ENCODE measurements at regions not wholly inside any gene's neighbourhood (a gene's known extent, or its start where the extent isn't known, plus 50 kb on each side); places are given as distances from the start of the nearest gene placed in this dataset.

DNA sequence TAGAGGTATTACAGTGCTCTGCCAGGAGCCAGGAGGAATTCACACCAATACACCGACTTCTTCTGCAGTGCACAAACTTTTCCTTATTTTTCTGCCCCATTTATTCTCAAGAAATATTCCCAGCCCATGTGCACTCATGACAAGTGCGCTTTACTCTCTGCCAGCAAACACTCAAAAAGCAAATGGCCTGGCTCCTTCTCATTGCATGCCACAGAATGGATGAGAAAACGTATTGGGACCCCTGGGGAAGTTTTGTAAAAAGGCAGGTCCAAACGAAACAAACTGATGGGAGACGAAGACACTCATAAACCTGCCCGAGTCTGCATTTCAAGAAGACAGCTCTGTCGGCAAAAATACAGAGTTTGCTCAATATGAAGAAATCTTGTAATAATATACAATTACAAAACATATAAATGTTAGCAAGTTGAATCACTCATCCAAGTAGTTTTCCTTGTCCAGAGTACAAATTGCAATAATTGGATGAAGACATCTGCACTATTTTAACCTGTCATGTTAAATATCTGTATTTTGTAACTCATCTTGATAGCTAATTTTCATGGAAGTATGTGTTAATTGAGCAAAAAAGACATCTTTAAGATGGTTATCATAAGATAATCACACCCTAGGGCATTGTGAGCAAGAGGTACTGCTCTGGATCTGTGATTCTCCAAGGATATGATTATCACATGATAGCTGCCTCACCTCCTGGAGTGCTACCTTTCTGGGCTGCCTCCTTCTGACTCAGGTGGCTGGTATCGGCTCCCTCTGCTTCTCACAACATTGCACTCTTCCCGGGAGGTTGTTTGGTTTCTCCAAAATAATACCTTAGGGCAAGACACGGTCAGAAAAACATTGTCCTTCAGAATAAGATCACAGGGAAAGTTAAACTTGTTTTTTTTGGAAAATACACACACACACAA, 260.8 kb upstream of the G2E3 start:
- Mint-ChIP-seq H3K4me3 (no peak overlapping the region), H3K4me1 (no peaks in the 10 kb centered on the region), H3K36me3 (ENCODE audit: low read depth) (no peaks in the 10 kb centered on the region), H3K27ac (no peak overlapping the region), H3K27me3 (peaks cover 10% of the 10 kb centered on the region)
- no peaks in the 10 kb centered on the region for H3K9me3 ChIP-seq (ENCODE audit: control insufficient read depth, low read length, poor library complexity, severe bottlenecking)
- ATAC-seq: no peak
- no peak for DNase-seq

DNA sequence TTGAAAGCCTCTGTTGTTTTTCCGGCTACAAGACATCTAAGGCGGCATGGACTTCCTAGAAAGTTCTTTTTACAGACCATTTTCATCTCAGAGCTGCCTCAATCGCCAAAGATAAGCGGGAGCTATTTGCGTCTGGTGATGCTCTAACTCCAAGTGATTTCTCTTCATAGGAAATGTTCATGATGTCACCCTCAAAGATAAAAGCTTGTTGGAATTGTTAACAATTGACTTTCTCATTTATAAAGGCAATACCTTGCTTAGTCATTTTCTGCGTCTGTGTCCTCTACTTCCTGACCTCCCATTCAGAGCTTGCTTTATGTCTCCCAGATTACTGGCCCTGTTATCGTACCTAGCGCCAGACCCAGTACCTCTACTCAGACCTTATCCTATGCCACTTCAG, 259.0 kb upstream of the G2E3 start:
- Mint-ChIP-seq H3K27me3 (peaks cover 7% of the 10 kb centered on the region), H3K4me1 (no peaks in the 10 kb centered on the region)

DNA sequence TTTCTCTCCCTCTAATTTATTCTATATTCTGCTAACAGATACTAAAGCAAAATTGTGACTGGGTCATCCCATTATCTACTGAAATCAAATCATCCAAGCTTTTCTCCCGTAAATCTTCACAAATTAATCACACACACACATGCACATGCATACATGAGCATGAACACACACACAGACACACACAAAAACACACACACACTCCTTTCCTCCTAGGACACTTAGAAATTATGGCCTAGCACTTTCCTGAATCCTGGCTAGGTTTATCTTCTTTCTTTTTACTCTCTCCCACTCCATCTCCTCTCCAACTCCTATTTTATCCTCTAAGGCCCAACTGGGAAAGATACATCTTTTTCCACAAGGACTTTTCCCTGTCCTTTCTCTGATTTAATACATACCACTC, 255.6 kb upstream of the G2E3 start:
- no peaks in the 10 kb centered on the region for H3K4me1 Mint-ChIP-seq
- ATAC-seq: no peak
- no peaks in the 10 kb centered on the region for H3K9me3 ChIP-seq (ENCODE audit: control insufficient read depth, low read length, poor library complexity, severe bottlenecking)
- no peaks in the 10 kb centered on the region for H3K27me3 Mint-ChIP-seq
- no peak overlapping the region for H3K27ac Mint-ChIP-seq
- no peaks in the 10 kb centered on the region for H3K36me3 Mint-ChIP-seq (ENCODE audit: low read depth)
- H3K4me3 Mint-ChIP-seq: no peak overlapping the region
- no peak for DNase-seq

More for the DNA sequence above, 259.0 kb upstream of the G2E3 start:
- Mint-ChIP-seq H3K4me3 (no peak overlapping the region), H3K36me3 (ENCODE audit: low read depth) (no peaks in the 10 kb centered on the region), H3K27ac (no peak overlapping the region)
- DNase-seq (no peak), ATAC-seq (no peak)
- no peaks in the 10 kb centered on the region for H3K9me3 ChIP-seq (ENCODE audit: control insufficient read depth, low read length, poor library complexity, severe bottlenecking)

DNA sequence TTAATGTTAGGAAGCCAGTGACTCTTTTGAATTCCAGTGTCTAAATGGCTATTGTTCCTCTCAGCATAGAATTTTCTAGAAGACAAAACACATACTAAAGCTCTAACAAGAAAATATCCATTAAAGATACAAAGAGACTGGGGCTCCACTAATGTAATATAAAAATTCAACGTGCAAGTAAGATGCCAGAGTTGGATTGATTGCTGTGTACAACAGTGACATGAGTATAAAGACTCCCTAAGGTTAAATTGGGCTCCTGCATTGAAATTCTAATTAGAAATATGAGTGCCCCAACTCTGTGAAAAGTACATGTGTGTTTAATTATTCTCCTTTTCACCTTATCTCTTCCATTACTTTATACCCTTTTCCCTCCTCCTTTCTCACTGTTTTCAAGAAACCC, 253.6 kb upstream of the G2E3 start:
- ATAC-seq (no peak), DNase-seq (no peak)
- no peaks in the 10 kb centered on the region for H3K4me1 Mint-ChIP-seq
- H3K9me3 ChIP-seq (ENCODE audit: control insufficient read depth, low read length, poor library complexity, severe bottlenecking): no peaks in the 10 kb centered on the region
- no peak overlapping the region for H3K4me3 Mint-ChIP-seq
- H3K36me3 Mint-ChIP-seq (ENCODE audit: low read depth): no peaks in the 10 kb centered on the region
- no peak overlapping the region for H3K27ac Mint-ChIP-seq
- peaks cover 6% of the 10 kb centered on the region for H3K27me3 Mint-ChIP-seq

DNA sequence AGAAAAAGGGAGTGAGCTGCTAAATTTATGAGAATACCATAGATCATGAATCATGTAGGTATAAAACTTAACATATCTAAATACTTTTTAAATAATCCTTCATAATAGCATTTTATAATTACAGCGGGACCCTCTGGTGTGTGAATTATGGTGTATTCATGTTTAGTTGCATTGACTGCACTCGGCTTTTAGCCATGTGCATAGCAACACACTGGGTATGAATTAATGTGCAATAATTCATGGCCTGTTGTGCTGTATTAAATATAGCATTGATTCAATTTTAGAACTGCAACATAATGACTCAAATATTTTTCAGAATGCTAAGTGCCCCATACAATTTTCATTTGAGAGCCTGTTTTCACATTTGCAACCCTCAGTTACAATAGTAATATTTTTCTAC, 249.6 kb upstream of the G2E3 start:
- DNase-seq: no peak
- no peaks in the 10 kb centered on the region for H3K36me3 Mint-ChIP-seq (ENCODE audit: low read depth)
- no peak overlapping the region for H3K27ac Mint-ChIP-seq
- H3K4me3 Mint-ChIP-seq: no peak overlapping the region
- no peaks in the 10 kb centered on the region for H3K9me3 ChIP-seq (ENCODE audit: control insufficient read depth, low read length, poor library complexity, severe bottlenecking)
- H3K27me3 Mint-ChIP-seq: peaks cover 6% of the 10 kb centered on the region
- H3K4me1 Mint-ChIP-seq: no peaks in the 10 kb centered on the region
- ATAC-seq: no peak

DNA sequence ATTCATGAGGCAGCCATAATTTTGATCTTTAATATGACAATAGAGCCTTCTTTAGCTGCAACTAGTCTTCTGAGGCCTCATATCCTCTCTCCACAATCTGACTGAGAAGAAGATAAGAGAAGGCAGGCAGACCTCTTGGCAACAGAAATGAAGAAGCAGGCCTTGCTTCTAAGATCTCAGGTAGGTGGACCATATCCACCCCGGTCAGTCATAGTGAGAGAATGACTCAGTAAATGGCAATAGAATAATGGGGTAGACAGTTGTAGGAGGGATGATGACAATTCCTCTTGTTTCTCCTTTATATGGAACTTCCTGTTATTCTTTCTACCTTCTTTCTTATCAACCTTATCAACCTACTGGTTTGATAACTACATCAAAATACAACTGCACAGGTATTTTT, 246.7 kb upstream of the G2E3 start:
- H3K27ac Mint-ChIP-seq: no peak overlapping the region
- DNase-seq (no peak), ATAC-seq (no peak)
- H3K4me3 Mint-ChIP-seq: no peak overlapping the region
- no peaks in the 10 kb centered on the region for H3K4me1 Mint-ChIP-seq
- H3K27me3 Mint-ChIP-seq: peaks cover 6% of the 10 kb centered on the region
- H3K36me3 Mint-ChIP-seq (ENCODE audit: low read depth): no peaks in the 10 kb centered on the region
- no peaks in the 10 kb centered on the region for H3K9me3 ChIP-seq (ENCODE audit: control insufficient read depth, low read length, poor library complexity, severe bottlenecking)

DNA sequence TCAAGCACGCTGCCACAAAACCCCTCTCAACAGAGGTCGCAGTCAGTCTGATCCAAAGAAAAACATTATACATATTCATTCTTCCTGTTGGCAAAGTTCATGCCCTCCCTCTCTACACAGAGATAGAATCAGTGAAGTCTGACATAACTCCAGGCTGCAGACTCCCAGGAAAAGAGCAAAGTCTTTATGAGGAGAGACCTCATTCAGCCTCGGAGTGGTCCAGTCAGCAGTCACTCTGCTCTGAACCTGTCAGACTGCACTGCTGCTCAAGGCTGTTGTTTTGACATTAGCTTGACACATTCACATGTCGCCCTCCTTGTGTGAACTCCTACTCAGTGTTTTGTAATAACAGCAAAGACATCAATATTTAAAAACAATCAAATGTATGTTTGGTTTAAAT, 241.2 kb upstream of the G2E3 start:
- Mint-ChIP-seq H3K27ac (no peak overlapping the region), H3K4me3 (no peak overlapping the region), H3K27me3 (no peaks in the 10 kb centered on the region), H3K36me3 (ENCODE audit: low read depth) (no peaks in the 10 kb centered on the region), H3K4me1 (no peaks in the 10 kb centered on the region)
- ATAC-seq (no peak), DNase-seq (no peak)
- H3K9me3 ChIP-seq (ENCODE audit: control insufficient read depth, low read length, poor library complexity, severe bottlenecking): no peaks in the 10 kb centered on the region

DNA sequence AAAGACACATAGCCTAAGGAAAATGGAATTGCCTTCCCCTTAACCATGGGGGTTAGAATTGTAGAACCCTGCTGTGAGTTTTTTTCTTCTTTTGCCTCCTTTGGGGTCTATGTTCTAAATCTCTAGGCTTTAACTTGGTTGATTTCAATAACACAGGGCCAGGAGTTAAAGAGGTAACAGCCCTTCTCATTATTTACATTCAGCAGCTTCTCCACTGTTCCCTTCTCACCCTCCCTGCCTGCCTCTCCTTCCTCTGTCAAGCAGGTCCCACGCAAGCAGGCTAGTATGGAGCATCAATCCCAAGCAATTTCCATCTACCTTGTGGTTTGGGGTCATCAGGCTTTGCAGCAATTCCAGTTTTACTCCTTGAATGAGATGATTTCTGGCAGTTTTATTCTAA, 236.1 kb upstream of the G2E3 start:
- Mint-ChIP-seq H3K4me3 (no peak overlapping the region), H3K27ac (no peak overlapping the region), H3K27me3 (peaks cover 13% of the 10 kb centered on the region), H3K4me1 (no peaks in the 10 kb centered on the region), H3K36me3 (ENCODE audit: low read depth) (no peaks in the 10 kb centered on the region)
- DNase-seq: no peak
- ATAC-seq: no peak
- H3K9me3 ChIP-seq (ENCODE audit: control insufficient read depth, low read length, poor library complexity, severe bottlenecking): no peaks in the 10 kb centered on the region

DNA sequence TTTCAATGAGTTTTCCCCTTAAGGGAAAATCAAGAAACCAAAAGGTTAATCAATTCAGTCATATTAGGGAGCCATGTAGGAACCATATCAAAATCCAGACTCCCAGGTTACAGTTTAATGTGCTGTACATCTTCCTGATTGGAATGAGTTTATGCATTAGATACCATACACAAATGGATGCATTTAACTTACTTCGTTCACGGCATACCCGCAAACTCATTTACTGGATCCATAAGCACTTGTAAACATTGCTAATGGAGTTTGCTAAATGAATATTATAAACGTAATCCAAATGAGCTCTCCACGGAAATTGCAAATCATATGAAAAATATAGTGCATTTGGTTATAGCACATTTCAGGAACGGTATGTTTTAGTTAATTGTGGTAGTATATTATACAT, 228.9 kb upstream of the G2E3 start:
- no peaks in the 10 kb centered on the region for H3K4me1 Mint-ChIP-seq

DNA sequence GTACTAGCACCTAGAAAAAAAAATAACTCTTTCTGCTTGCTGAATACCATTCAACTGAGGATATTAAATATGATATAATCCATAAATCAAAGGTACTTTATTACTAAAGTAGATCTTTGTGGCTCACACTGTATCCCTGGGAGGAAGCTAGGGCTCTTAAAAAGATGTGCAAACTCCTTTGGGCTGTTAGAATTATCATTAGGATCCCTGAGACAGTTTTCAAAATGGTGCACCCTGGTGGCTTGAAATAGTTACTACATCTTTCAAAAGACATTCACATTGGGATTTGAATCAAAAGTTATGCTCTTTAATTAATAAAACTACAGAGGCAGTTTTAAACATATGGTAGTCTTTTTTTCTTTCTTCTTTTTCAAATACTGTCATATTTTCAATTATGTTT, 228.5 kb upstream of the G2E3 start:
- Mint-ChIP-seq H3K36me3 (ENCODE audit: low read depth) (no peaks in the 10 kb centered on the region), H3K27ac (no peak overlapping the region), H3K4me3 (no peak overlapping the region), H3K27me3 (peaks cover 11% of the 10 kb centered on the region), H3K4me1 (no peaks in the 10 kb centered on the region)
- no peak for DNase-seq
- no peaks in the 10 kb centered on the region for H3K9me3 ChIP-seq (ENCODE audit: control insufficient read depth, low read length, poor library complexity, severe bottlenecking)
- ATAC-seq: no peak

More for the DNA sequence above, 228.9 kb upstream of the G2E3 start:
- peaks cover 11% of the 10 kb centered on the region for H3K27me3 Mint-ChIP-seq
- H3K27ac Mint-ChIP-seq: no peak overlapping the region
- no peaks in the 10 kb centered on the region for H3K9me3 ChIP-seq (ENCODE audit: control insufficient read depth, low read length, poor library complexity, severe bottlenecking)
- DNase-seq (no peak), ATAC-seq (no peak)
- no peaks in the 10 kb centered on the region for H3K36me3 Mint-ChIP-seq (ENCODE audit: low read depth)
- H3K4me3 Mint-ChIP-seq: no peak overlapping the region

DNA sequence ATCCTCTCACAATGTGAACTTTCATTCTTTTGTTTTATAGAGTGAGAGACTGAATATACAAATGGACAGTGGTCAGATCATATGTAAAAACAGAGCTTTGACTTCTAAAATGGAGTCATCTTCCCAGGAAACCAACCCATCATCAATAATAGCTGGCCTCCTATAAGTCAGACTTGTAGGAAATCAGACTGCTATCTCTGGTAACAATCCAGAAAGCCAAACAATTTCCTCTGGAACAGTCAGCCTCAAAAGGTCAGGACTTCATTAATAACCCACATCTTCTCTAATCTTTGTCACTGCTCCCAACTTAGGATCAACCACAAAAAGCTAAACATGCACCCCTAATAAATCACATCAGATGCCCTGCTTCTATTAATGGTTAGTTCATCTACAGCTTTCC, 227.9 kb upstream of the G2E3 start:
- no peak for ATAC-seq
- H3K4me3 Mint-ChIP-seq: no peak overlapping the region
- H3K4me1 Mint-ChIP-seq: no peaks in the 10 kb centered on the region
- H3K27ac Mint-ChIP-seq: no peak overlapping the region
- H3K9me3 ChIP-seq (ENCODE audit: control insufficient read depth, low read length, poor library complexity, severe bottlenecking): no peaks in the 10 kb centered on the region
- DNase-seq: no peak
- peaks cover 11% of the 10 kb centered on the region for H3K27me3 Mint-ChIP-seq
- H3K36me3 Mint-ChIP-seq (ENCODE audit: low read depth): no peaks in the 10 kb centered on the region

DNA sequence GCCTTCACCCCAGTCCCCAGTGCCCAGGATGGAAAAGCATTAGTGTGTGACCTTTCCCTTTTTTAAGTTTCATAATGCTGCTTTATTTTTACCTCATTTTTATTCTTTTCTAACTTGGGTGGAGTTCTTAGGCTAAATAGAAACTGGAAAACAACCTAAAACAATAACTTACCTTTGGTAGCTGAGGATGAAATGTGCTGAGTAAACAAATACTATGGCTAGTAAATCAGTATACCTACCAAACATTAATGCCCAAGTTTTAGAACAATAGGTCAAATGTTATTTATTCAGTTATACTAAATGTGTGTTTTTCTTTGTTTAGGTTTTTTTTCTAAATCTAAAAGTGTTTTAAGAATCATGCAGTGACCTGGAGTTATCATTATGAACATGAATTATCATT, 226.6 kb upstream of the G2E3 start:
- DNase-seq: no peak
- ATAC-seq: no peak
- H3K4me3 Mint-ChIP-seq: no peak overlapping the region
- no peak overlapping the region for H3K27ac Mint-ChIP-seq
- peaks cover 14% of the 10 kb centered on the region for H3K27me3 Mint-ChIP-seq
- no peaks in the 10 kb centered on the region for H3K36me3 Mint-ChIP-seq (ENCODE audit: low read depth)
- H3K4me1 Mint-ChIP-seq: no peaks in the 10 kb centered on the region
- H3K9me3 ChIP-seq (ENCODE audit: control insufficient read depth, low read length, poor library complexity, severe bottlenecking): no peaks in the 10 kb centered on the region

DNA sequence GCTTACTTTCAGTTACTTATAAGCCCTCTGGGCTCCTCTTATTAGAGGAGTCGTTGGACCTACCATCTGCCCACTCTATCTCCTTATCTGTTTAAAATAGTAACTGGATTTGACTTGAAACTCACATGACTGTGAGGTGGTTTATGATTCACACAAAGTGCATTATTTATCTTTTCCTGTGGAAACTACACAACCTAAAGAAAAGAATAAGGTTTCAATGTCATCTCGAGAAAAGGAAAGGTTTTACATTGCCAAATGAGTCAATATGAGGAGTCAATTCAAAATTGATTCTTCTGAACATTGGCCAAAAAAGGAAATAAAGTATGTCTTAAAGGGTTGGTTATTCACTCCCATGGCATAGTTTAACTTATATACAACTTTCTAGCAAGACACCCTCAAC, 225.0 kb upstream of the G2E3 start:
- DNase-seq (no peak), ATAC-seq (no peak)
- Mint-ChIP-seq H3K4me3 (no peak overlapping the region), H3K36me3 (ENCODE audit: low read depth) (no peaks in the 10 kb centered on the region), H3K4me1 (no peaks in the 10 kb centered on the region), H3K27me3 (peaks cover 15% of the 10 kb centered on the region), H3K27ac (no peak overlapping the region)
- H3K9me3 ChIP-seq (ENCODE audit: control insufficient read depth, low read length, poor library complexity, severe bottlenecking): no peaks in the 10 kb centered on the region

DNA sequence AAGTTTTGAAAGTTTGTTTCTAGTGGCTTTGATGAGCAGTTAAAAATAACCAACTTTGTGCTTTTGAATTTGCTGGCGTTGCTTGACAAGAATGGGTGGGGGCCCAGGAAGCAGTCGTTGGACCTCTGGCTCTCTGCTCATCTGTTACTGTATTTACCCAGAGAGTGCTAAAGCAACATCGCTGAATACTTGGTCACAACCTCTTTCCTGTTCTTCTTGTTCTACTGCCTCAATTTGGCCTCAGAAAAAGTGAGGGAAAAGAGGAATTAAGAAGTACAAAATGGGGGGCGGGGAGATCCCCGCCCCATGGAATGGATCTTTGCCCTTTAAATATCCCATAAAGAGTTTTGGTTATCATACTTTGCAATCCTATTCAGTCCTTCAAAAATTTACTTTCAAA, 221.5 kb upstream of the G2E3 start:
- Mint-ChIP-seq H3K27ac (no peak overlapping the region), H3K4me3 (no peak overlapping the region), H3K36me3 (ENCODE audit: low read depth) (no peaks in the 10 kb centered on the region), H3K27me3 (peaks cover 13% of the 10 kb centered on the region), H3K4me1 (peaks cover 3% of the 10 kb centered on the region)
- ATAC-seq: no peak
- no peaks in the 10 kb centered on the region for H3K9me3 ChIP-seq (ENCODE audit: control insufficient read depth, low read length, poor library complexity, severe bottlenecking)
- no peak for DNase-seq
